Neural cell (in vitro differentiated cells): ENCODE measurements at regions not wholly inside any gene's neighbourhood (a gene's known extent, or its start where the extent isn't known, plus 50 kb on each side); places are given as distances from the start of the nearest gene placed in this dataset.

Experiments
- H2AFZ ChIP-seq: fragments of 200-600, 300-800 bp; sonication (generic), shearing (Covaris generic); 2 replicates; pipeline ENCODE4 v1.6.0; 2014; ENCODE audit warnings: low read depth, mild to moderate bottlenecking, antibody characterized with exemption, low read length, moderate library complexity
- H3F3A ChIP-seq: fragments of 200-600 bp; shearing (Covaris generic); 2 replicates; pipeline ENCODE4 v1.6.1; 2016; ENCODE audit warnings: mild to moderate bottlenecking, moderate library complexity, mixed read lengths, antibody characterized with exemption, low read length; ENCODE audit not compliant: insufficient read depth, poor library complexity, severe bottlenecking
- H3K27ac ChIP-seq: fragments of 200-600, 300-800 bp; sonication (generic), shearing (Covaris generic); 2 replicates; pipeline ENCODE4 v1.5.1; 2014; ENCODE audit warnings: mild to moderate bottlenecking, low read length, moderate library complexity
- H3K27me3 ChIP-seq: fragments of 300-800, 200-600 bp; sonication (generic), shearing (Covaris generic); 2 replicates; pipeline ENCODE4 v1.6.0; 2014; ENCODE audit warnings: mild to moderate bottlenecking, low read depth, low read length, moderate library complexity; ENCODE audit not compliant: insufficient read depth
- H3K36me3 ChIP-seq: fragments of 300-800, 200-600 bp; sonication (generic), shearing (Covaris generic); 2 replicates; pipeline ENCODE4 v1.5.1; 2014; ENCODE audit warnings: mild to moderate bottlenecking, antibody characterized with exemption, low read length, moderate library complexity; ENCODE audit not compliant: insufficient read depth
- H3K4me2 ChIP-seq: fragments of 300-800, 200-600 bp; sonication (generic), shearing (Covaris generic); 2 replicates; pipeline ENCODE4 v1.6.0; 2014; ENCODE audit warnings: mild to moderate bottlenecking, low read length
- H3K4me3 ChIP-seq: fragments of 300-800, 200-600 bp; sonication (generic), shearing (Covaris generic); 2 replicates; pipeline ENCODE4 v1.5.1; 2014; ENCODE audit warnings: mild to moderate bottlenecking, low read length, moderate library complexity
- H3K79me2 ChIP-seq: fragments of 200-600 bp; shearing (Covaris generic); replicated peaks from 2 replicates; pipeline ENCODE4 v1.6.0; 2014; ENCODE audit warnings: mild to moderate bottlenecking, low read length, moderate library complexity; ENCODE audit not compliant: insufficient read depth
- H3K9ac ChIP-seq: fragments of 300-800, 200-600 bp; sonication (generic), shearing (Covaris generic); 2 replicates; pipeline ENCODE4 v1.6.1; 2016; ENCODE audit warnings: mild to moderate bottlenecking, low read length, mixed read lengths
- H3K9me2 ChIP-seq: fragments of 200-600 bp; shearing (Covaris generic); 2 replicates; pipeline ENCODE4 v1.6.1; 2016; ENCODE audit warnings: mild to moderate bottlenecking, low read length, mixed read lengths; ENCODE audit not compliant: insufficient read depth
- H3K9me3 ChIP-seq: fragments of 200-600, 300-800 bp; sonication (generic), shearing (Covaris generic); 2 replicates; pipeline ENCODE4 v1.6.1; 2016; ENCODE audit warnings: mild to moderate bottlenecking, mixed run types, low read length, moderate library complexity, mixed read lengths
- H4K20me1 ChIP-seq: fragments of 200-600 bp; shearing (Covaris generic); 2 replicates; pipeline ENCODE4 v1.6.1; 2016; ENCODE audit warnings: mild to moderate bottlenecking, mixed run types; ENCODE audit not compliant: insufficient read depth
- CTCF ChIP-seq: fragments of 450-650 bp; IDR thresholded peaks from 2 replicates; pipeline ENCODE4 v1.5.1; 2014; ENCODE audit warnings: antibody characterized with exemption, mild to moderate bottlenecking, moderate library complexity; ENCODE audit not compliant: poor library complexity, severe bottlenecking
- EP300 ChIP-seq: fragments of 450-650 bp; conservative IDR thresholded peaks from 2 replicates; pipeline ENCODE4 v1.6.1; 2014; ENCODE audit warnings: antibody characterized with exemption, mild to moderate bottlenecking, moderate library complexity; ENCODE audit not compliant: poor library complexity, severe bottlenecking
- EZH2 ChIP-seq: fragments of 200-600, 300-800 bp; shearing (Covaris generic), sonication (generic); IDR thresholded peaks from 2 replicates; pipeline ENCODE4 v1.6.1; 2014; ENCODE audit warnings: antibody characterized with exemption, low read length, borderline replicate concordance, mild to moderate bottlenecking; ENCODE audit not compliant: insufficient read depth, poor library complexity, severe bottlenecking
- MXI1 ChIP-seq: fragments of 450-650 bp; conservative IDR thresholded peaks from 2 replicates; pipeline ENCODE4 v1.6.1; 2014; ENCODE audit warnings: antibody characterized with exemption, mild to moderate bottlenecking; ENCODE audit not compliant: poor library complexity, severe bottlenecking
- POLR2AphosphoS5 ChIP-seq: IDR thresholded peaks from 2 replicates; pipeline ENCODE4 v1.6.1; 2012
- RAD21 ChIP-seq: fragments of 450-650 bp; conservative IDR thresholded peaks from 2 replicates; pipeline ENCODE4 v1.6.1; 2014; ENCODE audit warnings: antibody characterized with exemption, mild to moderate bottlenecking, moderate library complexity
- REST ChIP-seq: IDR thresholded peaks from 2 replicates; pipeline ENCODE4 v1.6.1; 2012; ENCODE audit warnings: borderline replicate concordance
- SMC3 ChIP-seq: fragments of 450-650 bp; conservative IDR thresholded peaks from 2 replicates; pipeline ENCODE4 v1.6.1; 2014; ENCODE audit warnings: antibody characterized with exemption, mild to moderate bottlenecking, moderate library complexity; ENCODE audit not compliant: poor library complexity
- TAF1 ChIP-seq: IDR thresholded peaks from 2 replicates; pipeline ENCODE4 v1.6.1; 2012; ENCODE audit warnings: low read depth

GRCh38 chr2:238772635-238773297, 75.1 kb upstream of the TWIST2 start (continued):
- TF ChIP-seq CTCF, result no peak

GRCh38 chr2:238773472-238773871, 74.4 kb upstream of the TWIST2 start:
- Histone ChIP-seq H3K79me2 (no peaks in the 10 kb centered on the region), H4K20me1 (no peaks in the 10 kb centered on the region), H3K4me2 (no peak overlapping the region), H3K27ac (no peak overlapping the region), H3K9me3 (no peaks in the 10 kb centered on the region), H2AFZ (no peak overlapping the region), H3K27me3 (no peaks in the 10 kb centered on the region), H3K9ac (no peak overlapping the region), H3K36me3 (no peaks in the 10 kb centered on the region), H3F3A (no peaks in the 10 kb centered on the region), H3K4me3 (no peak overlapping the region), H3K9me2 (no peaks in the 10 kb centered on the region)
- no peak for TF ChIP-seq EP300
- no peak for TF ChIP-seq RAD21
- no peak for TF ChIP-seq POLR2AphosphoS5
- TF ChIP-seq TAF1, result no peak
- no peak for TF ChIP-seq MXI1
- no peak for TF ChIP-seq REST
- TF ChIP-seq EZH2, result no peak
- no peak for TF ChIP-seq CTCF
- no peak for TF ChIP-seq SMC3

GRCh38 chr2:238774071-238774470, 73.8 kb upstream of the TWIST2 start:
- H3K9me3 ChIP-seq, result no peaks in the 10 kb centered on the region
- H3K4me2 ChIP-seq, result no peak overlapping the region
- no peaks in the 10 kb centered on the region for H3K79me2 ChIP-seq
- H3K9ac ChIP-seq, result no peak overlapping the region
- H3F3A ChIP-seq, result no peaks in the 10 kb centered on the region
- H2AFZ ChIP-seq, result no peak overlapping the region
- H3K4me3 ChIP-seq, result no peak overlapping the region
- H3K27me3 ChIP-seq, result no peaks in the 10 kb centered on the region
- no peaks in the 10 kb centered on the region for H3K36me3 ChIP-seq
- TF ChIP-seq MXI1 (no peak), REST (no peak), POLR2AphosphoS5 (no peak), EP300 (no peak), RAD21 (no peak), EZH2 (no peak), CTCF (no peak), TAF1 (no peak), SMC3 (no peak)
- H3K9me2 ChIP-seq, result no peaks in the 10 kb centered on the region
- no peaks in the 10 kb centered on the region for H4K20me1 ChIP-seq
- no peak overlapping the region for H3K27ac ChIP-seq
